Calu3 (cell line): ENCODE measurements at regions not wholly inside any gene's neighbourhood (a gene's known extent, or its start where the extent isn't known, plus 50 kb on each side); places are given as distances from the start of the nearest gene placed in this dataset.

ENCODE experiments used
- BruUV-seq: library from RNA; stranded (reverse); fragments of 400-500 nt; replicated peaks from 2 replicates; lab custom pipeline; 2021; lab: Mats Ljungman, UMichigan
- CTCF ChIA-PET: fragments of 300-600 bp; sonication (Branson Sonifier 250); formaldehyde crosslinking; loops from one replicate; lab custom pipeline; 2022; ENCODE audit warnings: antibody characterized with exemption; lab: Charles Lee
- DNase-seq: peaks from one replicate; pipeline ENCODE4 v3.0.0; 2022
- H3K27ac Mint-ChIP-seq: one replicate; pipeline ENCODE4 v1.8.0; 2022; ENCODE audit warnings: mixed read lengths; ENCODE audit not compliant: unreplicated experiment
- H3K27me3 Mint-ChIP-seq: one replicate; pipeline ENCODE4 v1.8.0; 2022; ENCODE audit warnings: mixed read lengths; ENCODE audit not compliant: unreplicated experiment
- H3K36me3 Mint-ChIP-seq: one replicate; pipeline ENCODE4 v1.8.0; 2022; ENCODE audit warnings: mild to moderate bottlenecking, moderate library complexity, mixed read lengths; ENCODE audit not compliant: insufficient read depth, unreplicated experiment
- H3K4me1 Mint-ChIP-seq: one replicate; pipeline ENCODE4 v1.8.0; 2022; ENCODE audit warnings: mild to moderate bottlenecking, low read depth, mixed read lengths; ENCODE audit not compliant: unreplicated experiment
- H3K4me3 Mint-ChIP-seq: one replicate; pipeline ENCODE4 v1.8.0; 2022; ENCODE audit warnings: mild to moderate bottlenecking, low read depth, moderate library complexity, mixed read lengths; ENCODE audit not compliant: unreplicated experiment
- H3K9me3 Mint-ChIP-seq: one replicate; pipeline ENCODE4 v1.8.0; 2022; ENCODE audit warnings: low read depth, mixed read lengths; ENCODE audit not compliant: unreplicated experiment
- CTCF ChIP-seq: fragments of 200-600 bp; IDR thresholded peaks from one replicate; pipeline ENCODE4 v1.8.0; 2022; ENCODE audit warnings: antibody characterized with exemption; ENCODE audit not compliant: unreplicated experiment
- intact Hi-C: fragments of 100-400 bp; cut with micrococcal nuclease; formaldehyde crosslinking; loops from one replicate; pipeline ENCODE4 v1.10.0; 2022; ENCODE audit not compliant: unreplicated experiment

- no peaks in the 10 kb centered on the region for H3K27me3 Mint-ChIP-seq
- BruUV-seq, result no TSS peak
- H3K4me1 Mint-ChIP-seq, result no peaks in the 10 kb centered on the region
- no peak overlapping the region for H3K4me3 Mint-ChIP-seq
- intact Hi-C loops, result no loop called here
- no peak overlapping the region for H3K27ac Mint-ChIP-seq
- TF ChIP-seq CTCF, result no peak
- CTCF ChIA-PET, result no interaction called here
- no peak for DNase-seq
- H3K36me3 Mint-ChIP-seq, result no peaks in the 10 kb centered on the region
- H3K9me3 Mint-ChIP-seq, result peaks cover 4% of the 10 kb centered on the region
These were observed 264.1 kb upstream of the FN1 start for GRCh38 chr2:215699700-215700538.

GRCh38 chr2:215699018-215699417, 263.1 kb upstream of the FN1 start:
- peaks cover 4% of the 10 kb centered on the region for H3K9me3 Mint-ChIP-seq
- BruUV-seq, result no TSS peak

GRCh38 chr2:215698566-215698965, 262.7 kb upstream of the FN1 start:
- no peak for DNase-seq
- Mint-ChIP-seq H3K4me3 (no peak overlapping the region), H3K36me3 (no peaks in the 10 kb centered on the region), H3K27ac (no peak overlapping the region), H3K4me1 (peaks cover 10% of the 10 kb centered on the region), H3K9me3 (peaks cover 4% of the 10 kb centered on the region), H3K27me3 (no peaks in the 10 kb centered on the region)
- no peak for TF ChIP-seq CTCF
- no TSS peak for BruUV-seq
- intact Hi-C loops, result no loop called here
- CTCF ChIA-PET, result no interaction called here

More at GRCh38 chr2:215699018-215699417, 263.1 kb upstream of the FN1 start:
- intact Hi-C loops, result no loop called here
- Mint-ChIP-seq H3K27ac (no peak overlapping the region), H3K36me3 (no peaks in the 10 kb centered on the region), H3K27me3 (no peaks in the 10 kb centered on the region), H3K4me3 (no peak overlapping the region), H3K4me1 (peaks cover 5% of the 10 kb centered on the region)
- CTCF ChIA-PET, result no interaction called here
- no peak for DNase-seq
- TF ChIP-seq CTCF, result no peak

DNA sequence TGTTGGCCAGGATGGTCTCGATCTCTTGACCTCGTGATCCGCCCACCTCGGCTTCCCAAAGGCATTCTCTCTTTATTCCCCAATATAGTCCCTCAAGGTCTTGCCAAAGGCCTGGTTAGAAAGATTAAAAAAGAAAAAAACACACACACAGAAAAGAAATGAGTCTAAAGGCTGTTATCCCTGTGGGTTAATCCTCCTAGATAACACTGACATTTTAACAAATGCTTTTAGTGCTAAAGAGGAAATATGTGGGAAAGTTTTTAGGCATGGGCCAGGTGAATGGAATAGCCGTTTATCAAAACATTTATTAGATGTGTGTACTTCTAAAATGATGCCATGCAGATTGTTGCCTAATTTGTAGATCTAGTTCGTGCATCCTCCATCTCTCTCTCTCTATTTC, 261.6 kb upstream of the FN1 start:
- DNase-seq, result no peak
- H3K4me3 Mint-ChIP-seq, result no peak overlapping the region
- no TSS peak for BruUV-seq
- TF ChIP-seq CTCF, result no peak
- intact Hi-C loops, result no loop called here
- CTCF ChIA-PET, result no interaction called here
- H3K4me1 Mint-ChIP-seq, result peaks cover 20% of the 10 kb centered on the region
- no peaks in the 10 kb centered on the region for H3K36me3 Mint-ChIP-seq
- no peak overlapping the region for H3K27ac Mint-ChIP-seq
- H3K9me3 Mint-ChIP-seq, result peaks cover 4% of the 10 kb centered on the region
- no peaks in the 10 kb centered on the region for H3K27me3 Mint-ChIP-seq
